K562 (cell line): ENCODE measurements at regions not wholly inside any gene's neighbourhood (a gene's known extent, or its start where the extent isn't known, plus 50 kb on each side); places are given as distances from the start of the nearest gene placed in this dataset.

ENCODE experiments used
- ATAC-seq: fragments of 200-7000 bp; cut with Tn5 transposase; 3 replicates; pipeline ENCODE4 v1.9.1; 2020; ENCODE audit warnings: moderate library complexity
- BruUV-seq: library from RNA; stranded (reverse); fragments of 400-500 nt; replicated peaks from 2 replicates; lab custom pipeline; 2021; lab: Mats Ljungman, UMichigan
- CTCF ChIA-PET: fragments of 300-600 bp; formaldehyde crosslinking; extraction: SDS; loops from one replicate; lab custom pipeline; 2021; ENCODE audit warnings: low intra/inter-chr PET ratio; lab: Yijun Ruan, JAX
- POLR2A ChIA-PET: fragments of 300-600, 350-650 bp; sonication (Branson Sonifier 250); formaldehyde crosslinking; extraction: SDS; loops from one replicate; lab custom pipeline; 2021; ENCODE audit warnings: antibody characterized with exemption, inconsistent platforms; lab: Yijun Ruan, JAX
- DNase-seq, 4 experiments: peaks; one replicate each; pipeline versions ENCODE4 v3.0.0 to v3.0.0-alpha.2; 2011 to 2018; ENCODE audit warnings: low spot score in 3 of 4, mixed read lengths in 3 of 4; ENCODE audit errors: extremely low read depth in 1 of 4
- FAIRE-seq: peaks from 2 replicates; lab custom pipeline; 2011; peaks lifted over from hg19 to GRCh38; lab: Jason Lieb, UNC
- H2AFZ ChIP-seq: 2 replicates; pipeline ENCODE4 v1.6.0; 2011; ENCODE audit warnings: low read depth, low read length, control low read depth, inconsistent platforms
- H3K27ac ChIP-seq: fragments of 200-600 bp; 3 replicates; pipeline ENCODE4 v1.8.0; 2011; ENCODE audit warnings: low read depth, mild to moderate bottlenecking, control low read depth, inconsistent platforms, low read length, moderate library complexity, mixed read lengths; ENCODE audit errors: extremely low read depth
- H3K27me3 ChIP-seq, 2 experiments: fragments of 300-600 bp in 1 of 2; 2 replicates in 1 of 2; 3 replicates in 1 of 2; pipeline versions ENCODE4 v1.6.0 to v1.8.0; 2011; ENCODE audit warnings: inconsistent platforms in 2 of 2, low read length in 2 of 2, mild to moderate bottlenecking in 1 of 2, mixed read lengths in 1 of 2, moderate library complexity in 1 of 2; ENCODE audit not compliant: control insufficient read depth in 2 of 2, insufficient read depth in 2 of 2
- H3K36me3 ChIP-seq: fragments of 300-600 bp; 3 replicates; pipeline ENCODE4 v1.8.0; 2011; ENCODE audit warnings: mild to moderate bottlenecking, low read length, inconsistent platforms; ENCODE audit not compliant: control insufficient read depth, insufficient read depth
- H3K4me1 ChIP-seq, 2 experiments: fragments of 200-600 bp in 1 of 2; replicated peaks in 1 of 2; 2 replicates in 1 of 2; 3 replicates in 1 of 2; pipeline versions ENCODE4 v1.5.1 to v1.8.0; 2011; ENCODE audit warnings: inconsistent platforms in 2 of 2, low read length in 2 of 2, mild to moderate bottlenecking in 1 of 2, mixed read lengths in 1 of 2, moderate library complexity in 1 of 2; ENCODE audit not compliant: control insufficient read depth in 2 of 2, insufficient read depth in 2 of 2
- H3K4me2 ChIP-seq: 2 replicates; pipeline ENCODE4 v1.6.1; 2011; ENCODE audit warnings: low read length, control low read depth, inconsistent platforms, mixed read lengths; ENCODE audit not compliant: insufficient read depth
- H3K4me3 ChIP-seq: fragments of 200-600 bp; sonication (generic), shearing (Covaris generic); 2 replicates; pipeline ENCODE4 v1.5.1; 2016; ENCODE audit warnings: control low read depth, inconsistent platforms
- H3K79me2 ChIP-seq: fragments of 200-600 bp; 3 replicates; pipeline ENCODE4 v1.8.0; 2011; ENCODE audit warnings: low read length, inconsistent platforms; ENCODE audit not compliant: control insufficient read depth, insufficient read depth
- H3K9ac ChIP-seq, 2 experiments: 2 replicates each; pipeline versions ENCODE4 v1.6.0 to v1.6.1; 2011; ENCODE audit warnings: low read depth in 2 of 2, low read length in 2 of 2, control low read depth in 1 of 2, inconsistent platforms in 1 of 2, mild to moderate bottlenecking in 1 of 2, mixed read lengths in 1 of 2; ENCODE audit not compliant: insufficient read depth in 1 of 2
- H3K9me1 ChIP-seq: one replicate; pipeline ENCODE4 v1.6.0; 2011; ENCODE audit warnings: inconsistent platforms, mild to moderate bottlenecking, low read length, moderate library complexity; ENCODE audit not compliant: control insufficient read depth, insufficient read depth
- H3K9me3 ChIP-seq: replicated peaks from 2 replicates; pipeline ENCODE4 v1.5.1; 2011; ENCODE audit warnings: low read depth, low read length, inconsistent platforms; ENCODE audit not compliant: control insufficient read depth, insufficient read depth
- H4K20me1 ChIP-seq: replicated peaks from 2 replicates; pipeline ENCODE4 v1.6.1; 2011; ENCODE audit warnings: low read length, inconsistent platforms, mixed read lengths; ENCODE audit not compliant: control insufficient read depth, insufficient read depth
- ARID3B ChIP-seq: fragments of 250-450 bp; sonication (Bioruptor Pico); IDR thresholded peaks from 2 replicates; pipeline ENCODE4 v1.4.0; 2020; ENCODE audit warnings: borderline replicate concordance
- EGR1 ChIP-seq: fragments of 450-650 bp; conservative IDR thresholded peaks from 2 replicates; pipeline ENCODE4 v1.6.1; 2017; ENCODE audit warnings: mild to moderate bottlenecking
- ELK3 ChIP-seq: fragments of 450-650 bp; formaldehyde crosslinking; IDR thresholded peaks from 2 replicates; pipeline ENCODE4 v1.4.0; 2020; ENCODE audit warnings: mild to moderate bottlenecking
- FOXM1 ChIP-seq, 2 experiments: fragments of 450-650 bp in 1 of 2; sonication (generic) in 1 of 2; formaldehyde crosslinking in 1 of 2; IDR thresholded peaks; 2 replicates each; pipeline versions ENCODE4 v1.6.1 to v1.9.0; 2017 to 2022; ENCODE audit warnings: low read depth in 2 of 2, mild to moderate bottlenecking in 2 of 2, missing genetic modification reagents in 1 of 2, moderate library complexity in 1 of 2
- ILF3 ChIP-seq: fragments of 450-650 bp; IDR thresholded peaks from 2 replicates; pipeline ENCODE4 v1.6.1; 2018; ENCODE audit warnings: antibody characterized with exemption, mild to moderate bottlenecking, moderate library complexity, borderline replicate concordance
- PRPF4 ChIP-seq: fragments of 200-400 bp; formaldehyde crosslinking; IDR thresholded peaks from one replicate; pipeline ENCODE4 v1.6.1; 2017; ENCODE audit warnings: low read length, low read depth, mild to moderate bottlenecking; ENCODE audit not compliant: insufficient read depth, poor library complexity, severe bottlenecking
- RBM15 ChIP-seq: fragments of 200-400 bp; formaldehyde crosslinking; IDR thresholded peaks from 2 replicates; pipeline ENCODE4 v1.6.1; 2018; ENCODE audit warnings: mild to moderate bottlenecking, low read length, moderate library complexity; ENCODE audit not compliant: insufficient read depth
- U2AF1 ChIP-seq: fragments of 200-400 bp; formaldehyde crosslinking; optimal IDR thresholded peaks from 2 replicates; pipeline ENCODE3; 2017; ENCODE audit warnings: mild to moderate bottlenecking, low read depth, low read length, moderate library complexity
- ZNF197 ChIP-seq: fragments of 200-800 bp; sonication (Bioruptor generic); IDR thresholded peaks from 2 replicates; pipeline ENCODE4 v1.6.1; 2016; ENCODE audit warnings: low read depth, missing genetic modification characterization, missing compliant biosample characterization
- ZNF398 ChIP-seq: fragments of 250-450 bp; sonication (Bioruptor Pico); IDR thresholded peaks from 2 replicates; pipeline ENCODE4 v1.8.0; 2021; ENCODE audit warnings: moderate library complexity, mild to moderate bottlenecking, inconsistent platforms
- WGBS: fragments of 100-300 bp; shearing (Covaris generic); methylation state at CpG from one replicate; pipeline ENCODE4 v1.1.6; 2016; ENCODE audit warnings: low coverage, mixed read lengths; ENCODE audit not compliant: insufficient coverage; ENCODE audit errors: missing lambda C conversion rate; 5-methylcytosine and 5-hydroxymethylcytosine counted together
- in situ Hi-C: fragments of 300-500 bp; cut with MboI; formaldehyde crosslinking; loops from 4 replicates; pipeline ENCODE4 v1.15.0; 2018; ENCODE audit warnings: inconsistent platforms, mixed read lengths
- intact Hi-C: fragments of 100-400 bp; cut with micrococcal nuclease; formaldehyde crosslinking; loops from 2 replicates; pipeline ENCODE4 v1.14.2; 2022

- in situ Hi-C loops, result no loop called here
- WGBS, result 0% methylated on average over 2 of the region's 2 CpGs
- no peak overlapping the region for H3K9ac ChIP-seq
Observed at GRCh38 chr2:176494949-176495353, 225.7 kb downstream of the MTX2 start.

GRCh38 chr2:176495826-176496225 lies 226.6 kb downstream of the MTX2 start:
- Histone ChIP-seq H3K9me3 (no peaks in the 10 kb centered on the region), H3K27ac (no peak overlapping the region), H3K36me3 (no peaks in the 10 kb centered on the region), H3K9me1 (no peaks in the 10 kb centered on the region), H3K27me3 (peaks cover 2 to 3% of the 10 kb centered on the region in 2 experiments; a peak in 2 of 5 replicates), H3K4me2 (no peak overlapping the region), H3K4me3 (no peak overlapping the region), H4K20me1 (no peaks in the 10 kb centered on the region), H3K9ac (no peak overlapping the region), H2AFZ (no peak overlapping the region), H3K79me2 (no peaks in the 10 kb centered on the region), H3K4me1 (peaks cover 0 to 1% of the 10 kb centered on the region in 2 experiments; a peak in 2 of 5 replicates)
- no peak for FAIRE-seq
- DNase-seq, result no peak
- intact Hi-C loops, result no loop called here
- TF ChIP-seq EGR1 (no peak), RBM15 (no peak), ARID3B (CRISPR knock-in tag) (no peak), U2AF1 (no peak), ZNF398 (CRISPR knock-in tag) (no peak), ELK3 (no peak), ZNF197 (CRISPR knock-in tag) (no peak), FOXM1 (IDR thresholded peaks at IDR 0.05; ENCODE audit: low read depth) (no peak), FOXM1 (CRISPR knock-in tag; IDR thresholded peaks at IDR 0.05; ENCODE audit: low read depth) (no peak)
- 0% methylated on average over 3 of the region's 3 CpGs for WGBS
- no peak for ATAC-seq
- POLR2A ChIA-PET, result interaction anchor here (1.0 kb wide), 1 partner anchor 9 kb away, joined by 3 read pairs; no protein-coding TSS in a partner anchor
- CTCF ChIA-PET, result no interaction called here
- in situ Hi-C loops, result no loop called here
- BruUV-seq, result no TSS peak

More at GRCh38 chr2:176494949-176495353, 225.7 kb downstream of the MTX2 start:
- Histone ChIP-seq H3K4me2 (no peak overlapping the region), H2AFZ (no peak overlapping the region), H3K9me1 (no peaks in the 10 kb centered on the region), H3K4me1 (peaks cover 7 to 10% of the 10 kb centered on the region in 2 experiments; a peak in 4 of 5 replicates), H3K4me3 (no peak overlapping the region), H3K79me2 (no peaks in the 10 kb centered on the region), H3K36me3 (no peaks in the 10 kb centered on the region), H4K20me1 (no peaks in the 10 kb centered on the region), H3K27ac (no peak overlapping the region), H3K27me3 (peaks cover 2 to 12% of the 10 kb centered on the region in 2 experiments; a peak in 3 of 5 replicates), H3K9me3 (no peaks in the 10 kb centered on the region)
- ChIA-PET POLR2A (interaction anchor here (1.0 to 1.4 kb wide), 2 partner anchors 8 to 15 kb away, joined by 3 read pairs; no protein-coding TSS in a partner anchor), CTCF (interaction anchor here (0.7 kb wide), 1 partner anchor 1583 kb away, joined by 3 read pairs; no protein-coding TSS in a partner anchor)
- no peak for ATAC-seq
- FAIRE-seq, result no peak
- TF ChIP-seq ILF3, result no peak
- TF ChIP-seq PRPF4, result no peak
- no peak for DNase-seq
- intact Hi-C loops, result no loop called here
- BruUV-seq, result no TSS peak
